ENCODE measurements at regions not wholly inside any gene's neighbourhood (a gene's known extent, or its start where the extent isn't known, plus 50 kb on each side); places are given as distances from the start of the nearest gene placed in this dataset.

DNA sequence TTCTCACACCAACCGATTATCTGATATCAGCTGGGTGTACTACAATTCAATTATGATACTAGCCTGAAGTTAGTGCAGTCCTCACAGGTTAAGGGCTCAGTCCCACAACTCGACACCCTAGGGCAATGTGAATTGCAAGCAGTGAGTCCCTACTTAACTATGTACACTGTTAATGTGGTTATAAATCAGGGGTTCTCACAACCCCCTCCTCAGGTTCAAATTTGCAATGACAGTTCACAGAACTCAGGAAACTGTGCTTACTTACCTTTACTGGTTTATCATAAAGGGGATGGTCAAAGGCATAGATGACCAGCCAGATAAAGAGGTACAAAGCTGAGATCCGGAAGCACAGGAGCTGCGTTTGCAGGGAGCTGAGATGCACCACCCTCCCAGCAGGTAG, 1379.1 kb upstream of the CDH2 start (continued):
- TF ChIP-seq ZBTB44 (tag by site-specific recombination; IDR thresholded peaks at IDR 0.05), result no peak

DNA sequence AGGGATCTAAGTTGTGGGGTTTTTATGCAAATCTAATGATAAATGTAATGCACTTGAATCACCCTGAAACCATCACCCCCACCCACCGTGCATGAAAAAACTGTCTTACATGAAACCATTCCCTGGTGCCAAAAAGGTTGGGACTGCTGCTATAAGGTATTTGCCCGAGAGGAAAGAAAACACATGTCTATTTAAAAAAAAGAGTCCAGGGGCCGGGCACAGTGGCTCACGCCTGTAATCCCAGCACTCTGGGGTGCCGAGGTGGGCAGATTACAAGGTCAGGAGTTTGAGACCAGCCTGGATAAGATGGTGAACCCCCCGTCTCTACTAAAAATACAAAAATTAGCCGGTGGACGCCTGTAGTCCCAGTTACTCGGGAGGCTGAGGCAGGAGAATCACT, 1372.8 kb upstream of the CDH2 start:
- H3K27ac ChIP-seq (ENCODE audit: extremely low read depth, low read depth, low read length), result no peak overlapping the region
- H3K4me1 ChIP-seq (ENCODE audit: control insufficient read depth, insufficient read depth, low read length), result no peaks in the 10 kb centered on the region
- H3K4me3 ChIP-seq (ENCODE audit: low read depth, low read length), result no peak overlapping the region
- no peaks in the 10 kb centered on the region for H3K9me3 ChIP-seq (ENCODE audit: control insufficient read depth, insufficient read depth, low read depth, low read length)
- ChIA-PET POLR2A (no interaction called here), CTCF (no interaction called here)
- TF ChIP-seq ZSCAN16 (tag by site-specific recombination; IDR thresholded peaks at IDR 0.05) (no peak), ZNF600 (tag by site-specific recombination; IDR thresholded peaks at IDR 0.05) (no peak), ZNF639 (tag by site-specific recombination; IDR thresholded peaks at IDR 0.05) (no peak), AEBP2 (tag by site-specific recombination; IDR thresholded peaks at IDR 0.05; ENCODE audit: borderline replicate concordance) (no peak), ZNF335 (tag by site-specific recombination; conservative IDR thresholded peaks at IDR 0.05) (no peak), MZF1 (tag by site-specific recombination; IDR thresholded peaks at IDR 0.05; ENCODE audit: borderline replicate concordance) (no peak)
- TF ChIP-seq, protein P1, sequence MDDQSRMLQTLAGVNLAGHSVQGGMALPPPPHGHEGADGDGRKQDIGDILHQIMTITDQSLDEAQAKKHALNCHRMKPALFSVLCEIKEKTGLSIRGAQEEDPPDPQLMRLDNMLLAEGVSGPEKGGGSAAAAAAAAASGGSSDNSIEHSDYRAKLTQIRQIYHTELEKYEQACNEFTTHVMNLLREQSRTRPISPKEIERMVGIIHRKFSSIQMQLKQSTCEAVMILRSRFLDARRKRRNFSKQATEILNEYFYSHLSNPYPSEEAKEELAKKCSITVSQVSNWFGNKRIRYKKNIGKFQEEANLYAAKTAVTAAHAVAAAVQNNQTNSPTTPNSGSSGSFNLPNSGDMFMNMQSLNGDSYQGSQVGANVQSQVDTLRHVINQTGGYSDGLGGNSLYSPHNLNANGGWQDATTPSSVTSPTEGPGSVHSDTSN (CRISPR knock-in tag; IDR thresholded peaks at IDR 0.05), result no peak
- TF ChIP-seq, protein P2, sequence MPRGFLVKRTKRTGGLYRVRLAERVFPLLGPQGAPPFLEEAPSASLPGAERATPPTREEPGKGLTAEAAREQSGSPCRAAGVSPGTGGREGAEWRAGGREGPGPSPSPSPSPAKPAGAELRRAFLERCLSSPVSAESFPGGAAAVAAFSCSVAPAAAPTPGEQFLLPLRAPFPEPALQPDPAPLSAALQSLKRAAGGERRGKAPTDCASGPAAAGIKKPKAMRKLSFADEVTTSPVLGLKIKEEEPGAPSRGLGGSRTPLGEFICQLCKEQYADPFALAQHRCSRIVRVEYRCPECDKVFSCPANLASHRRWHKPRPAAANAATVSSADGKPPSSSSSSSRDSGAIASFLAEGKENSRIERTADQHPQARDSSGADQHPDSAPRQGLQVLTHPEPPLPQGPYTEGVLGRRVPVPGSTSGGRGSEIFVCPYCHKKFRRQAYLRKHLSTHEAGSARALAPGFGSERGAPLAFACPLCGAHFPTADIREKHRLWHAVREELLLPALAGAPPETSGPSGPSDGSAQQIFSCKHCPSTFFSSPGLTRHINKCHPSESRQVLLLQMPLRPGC (tag by site-specific recombination; IDR thresholded peaks at IDR 0.05), result no peak
- TF ChIP-seq, protein P3, sequence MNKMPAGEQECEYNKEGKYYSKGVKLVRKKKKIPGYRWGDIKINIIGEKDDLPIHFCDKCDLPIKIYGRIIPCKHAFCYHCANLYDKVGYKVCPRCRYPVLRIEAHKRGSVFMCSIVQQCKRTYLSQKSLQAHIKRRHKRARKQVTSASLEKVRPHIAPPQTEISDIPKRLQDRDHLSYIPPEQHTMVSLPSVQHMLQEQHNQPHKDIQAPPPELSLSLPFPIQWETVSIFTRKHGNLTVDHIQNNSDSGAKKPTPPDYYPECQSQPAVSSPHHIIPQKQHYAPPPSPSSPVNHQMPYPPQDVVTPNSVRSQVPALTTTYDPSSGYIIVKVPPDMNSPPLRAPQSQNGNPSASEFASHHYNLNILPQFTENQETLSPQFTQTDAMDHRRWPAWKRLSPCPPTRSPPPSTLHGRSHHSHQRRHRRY (tag by site-specific recombination; IDR thresholded peaks at IDR 0.05), result no peak
- H3K36me3 ChIP-seq (ENCODE audit: control insufficient read depth in 2 of 2, insufficient read depth in 1 of 2, low read length in 2 of 2), result no peaks in the 10 kb centered on the region

- no peaks in the 10 kb centered on the region for H3K4me1 ChIP-seq (ENCODE audit: control insufficient read depth, insufficient read depth, low read length)
- CTCF ChIA-PET, result no interaction called here
- POLR2A ChIA-PET, result no interaction called here
- H3K4me3 ChIP-seq (ENCODE audit: low read depth, low read length), result no peak overlapping the region
- H3K9me3 ChIP-seq (ENCODE audit: control insufficient read depth, insufficient read depth, low read depth, low read length), result no peaks in the 10 kb centered on the region
- no peak overlapping the region for H3K27ac ChIP-seq (ENCODE audit: extremely low read depth, low read depth, low read length)
- no peaks in the 10 kb centered on the region for H3K36me3 ChIP-seq (ENCODE audit: control insufficient read depth in 2 of 2, insufficient read depth in 1 of 2, low read length in 2 of 2)
- no peak for TF ChIP-seq ZNF302 (tag by site-specific recombination; IDR thresholded peaks at IDR 0.05; ENCODE audit: low read depth)
- no peak for TF ChIP-seq ZNF629 (tag by site-specific recombination; IDR thresholded peaks at IDR 0.05)
- no peak for TF ChIP-seq ZNF843 (tag by site-specific recombination; IDR thresholded peaks at IDR 0.05)
- TF ChIP-seq ZNF19 (tag by site-specific recombination; IDR thresholded peaks at IDR 0.05; ENCODE audit: low read depth), result no peak
- no peak for TF ChIP-seq ZNF654 (tag by site-specific recombination; IDR thresholded peaks at IDR 0.05; ENCODE audit: low read depth)
- no peak for TF ChIP-seq ZNF404 (tag by site-specific recombination; IDR thresholded peaks at IDR 0.05)
- TF ChIP-seq KLF8 (tag by site-specific recombination; IDR thresholded peaks at IDR 0.05), result no peak
- no peak for TF ChIP-seq IKZF3 (tag by site-specific recombination; IDR thresholded peaks at IDR 0.05)
- TF ChIP-seq ZBTB48 (tag by site-specific recombination; IDR thresholded peaks at IDR 0.05), result no peak
- no peak for TF ChIP-seq MYNN (tag by site-specific recombination; IDR thresholded peaks at IDR 0.05; ENCODE audit: borderline replicate concordance)
- no peak for TF ChIP-seq HOXC10 (CRISPR knock-in tag; IDR thresholded peaks at IDR 0.05)
- TF ChIP-seq BCL6B (tag by site-specific recombination; IDR thresholded peaks at IDR 0.05), result no peak
- TF ChIP-seq RBAK (tag by site-specific recombination; IDR thresholded peaks at IDR 0.05), result no peak
These were observed 1370.7 kb upstream of the CDH2 start for GRCh38 chr18:29547626-29548025.
